Activated CD8-positive, alpha-beta T cell treated with anti-CD3 and anti-CD28 coated beads, Interleukin-2, amount 10 ng/mL, durations not matched to agents 7 days and 5 days (primary cell): ENCODE measurements at regions not wholly inside any gene's neighbourhood (a gene's known extent, or its start where the extent isn't known, plus 50 kb on each side); places are given as distances from the start of the nearest gene placed in this dataset.

Experiments used
- ATAC-seq: fragments of 150-1000 bp; cut with Tn5 transposase; one replicate; pipeline ENCODE4 v1.10.0; 2021; ENCODE audit warnings: moderate library complexity
- CTCF ChIA-PET: fragments of 350-600 bp; sonication (Branson Sonifier 250); formaldehyde crosslinking; loops from one replicate; lab custom pipeline; 2021; ENCODE audit warnings: antibody characterized with exemption; lab: Charles Lee
- POLR2A ChIA-PET: fragments of 350-600 bp; sonication (Branson Sonifier 250); formaldehyde crosslinking; loops from one replicate; lab custom pipeline; 2021; ENCODE audit warnings: antibody characterized with exemption; lab: Charles Lee
- DNase-seq: peaks from one replicate; pipeline ENCODE4 v3.0.0-alpha.2; 2020
- H3K27ac Mint-ChIP-seq: one replicate; pipeline ENCODE4 v1.8.0; 2021; ENCODE audit warnings: mild to moderate bottlenecking, mixed read lengths
- H3K27me3 Mint-ChIP-seq: one replicate; pipeline ENCODE4 v1.8.0; 2021; ENCODE audit warnings: low read depth, mixed read lengths
- H3K36me3 Mint-ChIP-seq: one replicate; pipeline ENCODE4 v1.8.0; 2021; ENCODE audit warnings: low read depth, mixed read lengths
- H3K4me1 Mint-ChIP-seq: one replicate; pipeline ENCODE4 v1.8.0; 2021; ENCODE audit warnings: low read depth, mixed read lengths
- H3K4me3 Mint-ChIP-seq: one replicate; pipeline ENCODE4 v1.8.0; 2021; ENCODE audit warnings: mild to moderate bottlenecking, mixed read lengths
- H3K9me3 Mint-ChIP-seq: one replicate; pipeline ENCODE4 v1.8.0; 2022; ENCODE audit warnings: mixed read lengths; ENCODE audit not compliant: insufficient read depth

DNA sequence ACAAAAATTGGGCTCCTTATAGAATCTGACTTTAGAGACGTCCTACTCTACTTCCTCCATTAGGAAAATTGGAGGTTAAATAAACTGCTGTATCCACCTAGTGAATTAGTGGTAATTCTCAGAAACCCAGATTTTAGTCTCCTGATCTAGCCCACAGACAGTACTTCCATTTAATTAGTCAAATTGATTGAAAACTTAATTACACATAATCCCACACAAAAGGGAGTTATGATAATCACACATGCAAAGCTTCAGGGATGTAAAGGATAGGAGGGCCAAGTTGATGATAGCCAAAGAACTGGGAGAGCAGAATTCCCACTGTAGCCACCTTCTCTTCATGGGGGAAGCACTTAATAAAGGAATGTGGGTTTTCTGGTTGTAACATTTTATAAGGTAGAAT, 471.9 kb downstream of the TMEM182 start:
- no peaks in the 10 kb centered on the region for H3K27me3 Mint-ChIP-seq
- ATAC-seq = no peak
- ChIA-PET CTCF (no interaction called here), POLR2A (interaction anchor here (0.7 kb wide), 1 partner anchor 57 kb away, joined by 3 read pairs; no protein-coding TSS in a partner anchor)
- no peak overlapping the region for H3K4me3 Mint-ChIP-seq
- H3K27ac Mint-ChIP-seq = no peak overlapping the region
- DNase-seq = no peak
- no peaks in the 10 kb centered on the region for H3K4me1 Mint-ChIP-seq
- H3K9me3 Mint-ChIP-seq = no peaks in the 10 kb centered on the region
- H3K36me3 Mint-ChIP-seq = no peaks in the 10 kb centered on the region

DNA sequence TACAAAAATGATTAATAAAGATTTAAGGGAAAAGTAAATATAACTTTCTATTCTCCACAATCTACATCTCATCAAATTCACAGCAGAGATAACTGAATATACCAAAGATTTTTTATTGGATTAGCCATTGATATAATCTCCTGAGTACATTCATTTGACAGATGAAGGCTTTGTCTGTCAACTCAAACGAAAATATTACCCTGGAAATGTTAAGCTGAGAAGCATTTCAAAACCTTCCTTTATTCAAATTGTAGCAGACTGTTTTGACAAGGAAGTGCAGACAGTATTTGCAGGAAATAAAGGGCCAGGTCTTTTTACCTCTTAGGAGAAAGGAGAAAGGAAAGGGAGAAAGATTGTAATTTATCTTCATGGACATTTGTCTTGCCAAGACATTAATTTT, 473.5 kb downstream of the TMEM182 start:
- Mint-ChIP-seq H3K27ac (no peak overlapping the region), H3K27me3 (no peaks in the 10 kb centered on the region), H3K4me3 (no peak overlapping the region), H3K9me3 (no peaks in the 10 kb centered on the region), H3K4me1 (no peaks in the 10 kb centered on the region), H3K36me3 (no peaks in the 10 kb centered on the region)
- CTCF ChIA-PET = no interaction called here
- DNase-seq (no peak), ATAC-seq (no peak)
- POLR2A ChIA-PET = no interaction called here

DNA sequence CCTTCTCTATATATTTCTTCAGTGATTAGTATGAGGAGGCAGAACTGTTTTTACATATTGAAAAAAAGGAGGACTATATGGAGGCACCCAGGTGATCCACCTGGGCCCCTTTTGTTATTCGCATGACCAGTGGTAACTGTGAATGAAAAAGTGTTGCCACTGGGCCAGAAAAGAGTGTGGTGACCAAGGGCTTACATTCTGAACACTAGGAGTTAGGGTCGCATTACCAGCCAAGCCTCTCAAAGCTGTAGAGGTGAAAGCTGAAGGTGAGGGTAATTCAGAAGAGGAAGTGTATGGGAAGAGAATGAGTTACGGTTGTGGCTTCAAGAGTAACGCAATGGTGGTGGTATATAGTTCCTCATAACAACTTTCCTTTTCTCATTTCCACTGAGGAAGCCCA, 487.6 kb downstream of the TMEM182 start:
- Mint-ChIP-seq H3K4me3 (no peak overlapping the region), H3K4me1 (no peaks in the 10 kb centered on the region), H3K36me3 (no peaks in the 10 kb centered on the region), H3K27ac (no peak overlapping the region), H3K9me3 (no peaks in the 10 kb centered on the region), H3K27me3 (no peaks in the 10 kb centered on the region)
- DNase-seq (no peak), ATAC-seq (no peak)
- ChIA-PET POLR2A (no interaction called here), CTCF (no interaction called here)

DNA sequence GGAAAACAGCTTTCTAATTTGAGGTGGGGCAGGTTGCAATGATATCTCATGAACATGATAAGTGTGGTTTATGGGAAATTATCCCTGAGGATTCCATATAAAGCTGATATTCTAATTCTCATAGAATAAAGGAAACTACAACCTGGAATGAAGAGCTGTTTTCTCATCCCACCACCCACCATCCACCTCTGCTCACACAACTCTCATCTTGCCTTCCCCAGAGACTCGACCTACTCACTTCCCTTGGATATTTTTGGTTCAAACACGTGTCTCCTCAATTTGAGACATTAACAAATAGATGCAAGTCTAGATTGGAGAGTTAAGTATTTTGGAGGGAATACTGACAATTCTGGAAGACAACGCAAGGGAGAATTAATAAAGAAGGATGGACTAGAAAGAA, 490.9 kb downstream of the TMEM182 start:
- ChIA-PET POLR2A (no interaction called here), CTCF (no interaction called here)
- DNase-seq (no peak), ATAC-seq (no peak)
- no peaks in the 10 kb centered on the region for H3K27me3 Mint-ChIP-seq
- H3K4me3 Mint-ChIP-seq = no peak overlapping the region
- H3K36me3 Mint-ChIP-seq = no peaks in the 10 kb centered on the region
- H3K27ac Mint-ChIP-seq = no peak overlapping the region
- no peaks in the 10 kb centered on the region for H3K4me1 Mint-ChIP-seq
- no peaks in the 10 kb centered on the region for H3K9me3 Mint-ChIP-seq

DNA sequence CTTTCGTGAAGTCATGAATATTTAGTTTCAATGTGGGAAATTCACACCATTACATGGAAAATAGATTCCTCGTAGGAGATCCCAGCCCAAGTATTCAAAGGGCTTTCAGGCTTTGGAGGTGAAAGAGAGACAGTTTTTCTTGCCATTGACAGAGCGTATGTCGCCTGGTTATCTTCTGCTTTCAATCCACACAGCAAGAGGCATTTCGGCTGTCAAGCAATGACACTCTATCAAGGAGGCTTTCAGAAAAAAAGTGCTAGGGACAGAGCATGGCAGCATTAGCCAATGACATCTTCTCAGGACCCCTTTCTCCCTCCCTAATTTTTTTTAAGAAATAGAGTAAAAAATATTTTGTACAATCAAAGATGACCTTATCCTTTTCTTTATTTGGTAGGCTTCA, 492.8 kb downstream of the TMEM182 start:
- Mint-ChIP-seq H3K27me3 (no peaks in the 10 kb centered on the region), H3K4me1 (no peaks in the 10 kb centered on the region), H3K4me3 (no peak overlapping the region), H3K36me3 (no peaks in the 10 kb centered on the region), H3K9me3 (peaks cover 3% of the 10 kb centered on the region), H3K27ac (no peak overlapping the region)
- ChIA-PET CTCF (no interaction called here), POLR2A (no interaction called here)
- ATAC-seq (no peak), DNase-seq (no peak)

DNA sequence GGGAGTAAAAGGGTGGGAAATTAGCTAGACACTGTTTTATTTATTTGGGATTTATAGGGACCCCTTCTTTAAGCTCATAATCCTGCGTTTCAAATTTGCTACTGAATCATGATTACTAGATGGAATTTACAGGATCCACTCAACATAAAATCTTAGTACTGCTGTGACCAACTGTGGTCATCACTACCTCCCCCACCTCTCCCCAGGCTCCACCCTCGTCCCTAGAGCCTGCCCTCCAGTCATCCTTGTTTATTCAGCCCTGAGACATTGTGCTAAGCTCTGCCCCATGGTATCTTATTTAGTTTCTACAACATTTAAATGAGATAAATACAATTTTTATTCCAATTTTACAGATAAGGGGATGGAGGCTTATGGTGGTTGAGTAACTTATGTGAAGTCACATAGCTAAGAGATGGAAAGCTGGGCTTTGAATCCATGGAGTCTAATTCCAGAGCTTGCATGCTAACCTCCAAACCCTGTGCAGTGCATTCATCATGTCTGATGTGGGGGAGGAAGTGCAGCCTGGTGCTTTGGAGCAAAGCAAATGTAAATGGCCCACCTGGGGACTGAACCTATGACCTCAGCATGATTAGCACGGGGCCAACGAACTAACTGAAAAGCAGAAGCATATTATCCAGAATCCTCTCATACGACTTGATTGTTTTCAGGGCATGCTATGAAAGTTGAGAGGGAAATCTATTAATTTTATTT, 502.4 kb downstream of the TMEM182 start:
- ATAC-seq = no peak
- Mint-ChIP-seq H3K27ac (no peak overlapping the region), H3K9me3 (peaks cover 3% of the 10 kb centered on the region), H3K36me3 (no peaks in the 10 kb centered on the region), H3K27me3 (no peaks in the 10 kb centered on the region), H3K4me3 (no peak overlapping the region), H3K4me1 (no peaks in the 10 kb centered on the region)
- DNase-seq = no peak
- CTCF ChIA-PET = interaction anchor here (0.6 kb wide), 2 partner anchors 149 to 1585 kb away, joined by 3 read pairs; no protein-coding TSS in a partner anchor
- POLR2A ChIA-PET = no interaction called here

DNA sequence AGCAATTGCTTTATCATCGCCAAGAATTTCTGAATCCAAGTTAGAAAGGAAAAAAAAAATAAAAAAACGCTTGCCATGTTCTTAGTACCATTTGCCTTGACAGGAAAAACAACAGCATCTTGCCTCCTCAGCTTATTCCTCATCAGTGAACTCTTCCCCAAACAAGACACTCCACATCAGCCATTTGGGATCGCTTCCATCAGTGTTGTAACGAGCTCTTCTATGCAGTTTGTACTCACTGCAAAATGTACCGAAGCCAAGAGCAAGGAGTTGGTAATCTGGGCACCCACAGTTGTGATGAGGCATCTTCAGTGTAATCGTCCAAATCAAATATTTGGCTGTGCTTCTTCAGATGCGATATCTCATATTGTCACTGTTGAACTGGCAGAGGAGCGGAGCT, 503.7 kb downstream of the TMEM182 start:
- no peak overlapping the region for H3K4me3 Mint-ChIP-seq
- no peaks in the 10 kb centered on the region for H3K36me3 Mint-ChIP-seq
- H3K27ac Mint-ChIP-seq = no peak overlapping the region
- no peaks in the 10 kb centered on the region for H3K27me3 Mint-ChIP-seq
- no peaks in the 10 kb centered on the region for H3K9me3 Mint-ChIP-seq
- DNase-seq (no peak), ATAC-seq (no peak)
- no peaks in the 10 kb centered on the region for H3K4me1 Mint-ChIP-seq
- CTCF ChIA-PET = interaction anchor here (0.7 kb wide), 1 partner anchor 618 kb away, joined by 3 read pairs; no protein-coding TSS in a partner anchor
- POLR2A ChIA-PET = no interaction called here

DNA sequence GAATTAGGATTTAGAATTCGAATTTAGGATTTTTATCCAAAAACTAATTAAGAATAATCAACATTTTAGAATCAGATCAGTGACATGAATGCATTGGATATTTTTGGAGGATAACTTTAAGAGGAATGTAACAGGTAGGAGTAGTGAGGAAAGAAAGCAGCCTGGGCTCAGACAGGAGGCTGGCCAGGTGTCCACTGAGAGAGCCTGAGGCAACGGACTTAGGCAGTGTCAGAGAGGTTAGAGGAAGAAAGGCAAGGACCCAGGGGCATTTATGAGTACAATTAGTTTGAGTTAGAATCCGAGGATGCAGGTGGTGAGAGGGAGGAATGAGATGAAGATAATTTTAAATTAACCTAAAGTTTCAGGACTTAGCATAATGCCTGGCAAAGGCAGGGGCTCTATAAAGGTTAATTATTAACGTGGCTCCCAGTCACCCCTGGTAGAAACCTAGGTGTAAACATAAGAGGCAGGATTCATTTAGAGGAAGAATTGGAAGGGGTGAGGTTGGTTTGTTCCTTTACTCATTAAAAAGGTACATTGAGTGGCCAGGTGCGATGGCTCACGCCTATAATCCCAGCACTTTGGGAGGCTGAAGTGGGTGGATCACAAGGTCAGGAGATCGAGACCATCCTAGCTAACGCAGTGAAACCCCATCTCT, 507.1 kb downstream of the TMEM182 start:
- Mint-ChIP-seq H3K36me3 (no peaks in the 10 kb centered on the region), H3K9me3 (peaks cover 8% of the 10 kb centered on the region), H3K4me3 (no peak overlapping the region), H3K4me1 (no peaks in the 10 kb centered on the region), H3K27ac (no peak overlapping the region), H3K27me3 (no peaks in the 10 kb centered on the region)
- ChIA-PET CTCF (no interaction called here), POLR2A (no interaction called here)
- DNase-seq = no peak
- ATAC-seq = no peak

DNA sequence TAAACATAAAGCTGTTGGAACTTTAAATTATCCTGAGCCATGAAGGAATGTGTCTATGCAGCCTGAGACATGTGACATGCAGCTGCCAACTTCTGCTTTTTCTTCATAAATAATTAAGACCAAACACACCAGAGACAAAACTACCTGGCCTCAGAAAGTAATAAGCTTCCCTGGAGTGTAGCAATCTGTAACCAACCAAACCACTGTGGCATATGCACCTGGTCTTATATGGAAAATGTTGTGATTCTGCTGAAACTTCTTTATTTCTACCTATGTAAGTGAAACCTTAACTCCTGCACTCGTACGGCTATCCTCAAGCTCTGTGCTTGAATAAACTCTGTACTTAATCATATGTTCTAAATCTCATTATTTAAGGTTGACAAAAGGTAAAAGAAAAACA, 515.0 kb downstream of the TMEM182 start:
- H3K4me3 Mint-ChIP-seq = no peak overlapping the region
- POLR2A ChIA-PET = no interaction called here
- no peaks in the 10 kb centered on the region for H3K4me1 Mint-ChIP-seq
- DNase-seq (no peak), ATAC-seq (no peak)
- H3K9me3 Mint-ChIP-seq = peaks cover 8% of the 10 kb centered on the region
- H3K27me3 Mint-ChIP-seq = no peaks in the 10 kb centered on the region
- H3K36me3 Mint-ChIP-seq = no peaks in the 10 kb centered on the region
- CTCF ChIA-PET = no interaction called here
- no peak overlapping the region for H3K27ac Mint-ChIP-seq

DNA sequence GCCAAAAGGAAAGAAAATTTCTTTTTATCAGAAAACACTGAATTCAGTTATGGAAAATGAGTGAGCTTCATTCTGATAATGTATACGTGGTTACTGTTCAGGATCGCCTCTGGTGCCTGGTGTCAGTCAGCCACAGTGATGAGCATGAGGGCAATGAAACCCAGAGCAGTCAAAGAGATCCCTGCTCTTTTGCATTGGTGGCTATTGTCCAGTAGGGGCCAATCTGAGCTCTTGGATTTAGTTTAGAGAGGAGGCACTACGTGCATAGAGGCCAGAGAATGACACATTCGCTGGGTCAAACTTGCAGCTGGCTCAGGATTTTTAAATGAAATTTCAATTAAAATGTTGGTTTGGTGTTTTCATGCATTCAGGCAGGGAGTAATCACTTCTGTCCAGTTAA, 522.9 kb downstream of the TMEM182 start:
- no peak for ATAC-seq
- Mint-ChIP-seq H3K27me3 (no peaks in the 10 kb centered on the region), H3K4me1 (no peaks in the 10 kb centered on the region), H3K27ac (no peak overlapping the region), H3K4me3 (no peak overlapping the region), H3K36me3 (no peaks in the 10 kb centered on the region), H3K9me3 (no peaks in the 10 kb centered on the region)
- ChIA-PET POLR2A (no interaction called here), CTCF (no interaction called here)
- no peak for DNase-seq

DNA sequence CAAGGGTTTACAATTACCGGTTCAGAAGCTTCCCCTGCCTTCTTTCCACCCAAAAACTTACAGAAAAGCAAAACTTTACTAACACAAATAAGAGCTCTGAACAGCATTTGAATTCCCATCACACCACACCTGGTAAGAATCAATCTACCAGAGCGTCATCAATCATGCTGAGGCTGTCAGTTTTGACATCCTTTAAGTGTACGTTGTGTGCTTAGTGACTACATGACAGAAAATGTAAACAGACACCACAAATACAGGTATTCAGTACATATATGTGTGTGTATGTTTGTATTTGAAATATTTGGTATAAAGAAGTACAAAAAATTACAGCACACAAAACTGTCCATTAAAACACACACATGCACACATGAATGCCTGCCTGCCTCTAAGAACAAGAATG, 523.5 kb downstream of the TMEM182 start:
- H3K27me3 Mint-ChIP-seq = no peaks in the 10 kb centered on the region
- H3K4me3 Mint-ChIP-seq = no peak overlapping the region
- no peak overlapping the region for H3K27ac Mint-ChIP-seq
- POLR2A ChIA-PET = no interaction called here
- H3K36me3 Mint-ChIP-seq = no peaks in the 10 kb centered on the region
- CTCF ChIA-PET = no interaction called here
- DNase-seq = no peak
- H3K4me1 Mint-ChIP-seq = no peaks in the 10 kb centered on the region
- no peak for ATAC-seq
- H3K9me3 Mint-ChIP-seq = no peaks in the 10 kb centered on the region

DNA sequence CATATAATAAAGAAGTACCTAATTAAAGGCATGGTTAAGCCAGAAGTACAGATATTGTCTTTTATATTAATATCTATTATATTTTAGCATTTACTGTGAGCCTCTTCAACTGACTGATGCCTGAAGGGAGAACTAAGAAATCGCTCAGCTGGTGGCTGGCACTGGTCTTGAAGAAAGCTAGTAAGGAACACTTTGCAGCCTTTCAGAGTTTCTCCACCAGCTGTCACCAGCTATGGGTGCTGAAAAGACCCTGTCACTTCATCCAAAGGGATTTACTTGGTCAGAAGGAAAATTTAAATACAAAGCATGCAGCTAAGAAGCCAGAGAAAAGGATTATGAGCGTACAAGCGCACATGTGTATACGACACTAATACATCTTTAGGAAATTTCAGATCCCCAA, 525.9 kb downstream of the TMEM182 start:
- Mint-ChIP-seq H3K9me3 (no peaks in the 10 kb centered on the region), H3K36me3 (no peaks in the 10 kb centered on the region), H3K4me3 (no peak overlapping the region), H3K4me1 (no peaks in the 10 kb centered on the region), H3K27me3 (peaks cover under 1% of the 10 kb centered on the region), H3K27ac (no peak overlapping the region)
- ATAC-seq = no peak
- ChIA-PET CTCF (no interaction called here), POLR2A (no interaction called here)
- no peak for DNase-seq
